ENCODE measurements at regions not wholly inside any gene's neighbourhood (a gene's known extent, or its start where the extent isn't known, plus 50 kb on each side); places are given as distances from the start of the nearest gene placed in this dataset.

GRCh38 chr4:112927544-112927943, 121.9 kb upstream of the ANK2 start:
- no TSS peak for BruUV-seq (replicated peaks)
- POLR2A ChIA-PET: no interaction called here

GRCh38 chr4:112931001-112931400, 118.5 kb upstream of the ANK2 start:
- Histone ChIP-seq H3K36me3 (ENCODE audit: control insufficient read depth, insufficient read depth, low read length) (no peaks in the 10 kb centered on the region), H3K4me1 (no peaks in the 10 kb centered on the region), H3K4me3 (ENCODE audit: low read depth, low read length) (no peak overlapping the region), H3K9me3 (no peaks in the 10 kb centered on the region), H3K27me3 (replicated peaks; ENCODE audit: control insufficient read depth, insufficient read depth, low read length) (no peaks in the 10 kb centered on the region)
- ChIA-PET CTCF (interaction anchor here (0.6 to 0.7 kb wide), 2 partner anchors 76 to 463 kb away, joined by 3 read pairs; no protein-coding TSS in a partner anchor), POLR2A (no interaction called here)
- Mint-ChIP-seq H3K27me3 (ENCODE audit: insufficient read depth, unreplicated experiment) (no peaks in the 10 kb centered on the region), H3K27ac (ENCODE audit: unreplicated experiment) (no peak overlapping the region), H3K36me3 (ENCODE audit: insufficient read depth, unreplicated experiment) (no peaks in the 10 kb centered on the region), H3K9me3 (ENCODE audit: unreplicated experiment) (no peaks in the 10 kb centered on the region), H3K4me3 (ENCODE audit: unreplicated experiment) (no peak overlapping the region), H3K4me1 (ENCODE audit: low read depth, unreplicated experiment) (no peaks in the 10 kb centered on the region)
- no peak for TF ChIP-seq CTCF (IDR thresholded peaks at IDR 0.05; ENCODE audit: insufficient read depth in 1 of 2, low read depth in 1 of 2, low read length in 1 of 2, severe bottlenecking in 1 of 2, unreplicated experiment in 1 of 2)
- no TSS peak for BruUV-seq (replicated peaks)
- intact Hi-C loops (cut with micrococcal nuclease; ENCODE audit: unreplicated experiment): no loop called here
- no peak for DNase-seq

More at GRCh38 chr4:112927544-112927943, 121.9 kb upstream of the ANK2 start:
- no peaks in the 10 kb centered on the region for H3K9me3 Mint-ChIP-seq (ENCODE audit: unreplicated experiment)
- no peak overlapping the region for H3K27ac Mint-ChIP-seq (ENCODE audit: unreplicated experiment)
- peak in 1 of 2 experiments; percentile 8 for DNase-seq
- H3K36me3 Mint-ChIP-seq (ENCODE audit: insufficient read depth, unreplicated experiment): no peaks in the 10 kb centered on the region
- Histone ChIP-seq H3K4me1 (no peaks in the 10 kb centered on the region), H3K4me3 (ENCODE audit: low read depth, low read length) (no peak overlapping the region), H3K9me3 (no peaks in the 10 kb centered on the region), H3K36me3 (ENCODE audit: control insufficient read depth, insufficient read depth, low read length) (no peaks in the 10 kb centered on the region), H3K27me3 (replicated peaks; ENCODE audit: control insufficient read depth, insufficient read depth, low read length) (no peaks in the 10 kb centered on the region)
- no peaks in the 10 kb centered on the region for H3K27me3 Mint-ChIP-seq (ENCODE audit: insufficient read depth, unreplicated experiment)
- H3K4me1 Mint-ChIP-seq (ENCODE audit: low read depth, unreplicated experiment): no peaks in the 10 kb centered on the region
- CTCF ChIA-PET: no interaction called here
- TF ChIP-seq CTCF (IDR thresholded peaks at IDR 0.05; ENCODE audit: insufficient read depth in 1 of 2, low read depth in 1 of 2, low read length in 1 of 2, severe bottlenecking in 1 of 2, unreplicated experiment in 1 of 2): no peak
- intact Hi-C loops (cut with micrococcal nuclease; ENCODE audit: unreplicated experiment): no loop called here
- no peak overlapping the region for H3K4me3 Mint-ChIP-seq (ENCODE audit: unreplicated experiment)

GRCh38 chr4:112933790-112934189, 115.7 kb upstream of the ANK2 start:
- no peak for DNase-seq
- intact Hi-C loops (cut with micrococcal nuclease; ENCODE audit: unreplicated experiment): no loop called here
- Mint-ChIP-seq H3K4me1 (ENCODE audit: low read depth, unreplicated experiment) (no peaks in the 10 kb centered on the region), H3K9me3 (ENCODE audit: unreplicated experiment) (no peaks in the 10 kb centered on the region), H3K27me3 (ENCODE audit: insufficient read depth, unreplicated experiment) (no peaks in the 10 kb centered on the region), H3K36me3 (ENCODE audit: insufficient read depth, unreplicated experiment) (no peaks in the 10 kb centered on the region), H3K4me3 (ENCODE audit: unreplicated experiment) (no peak overlapping the region), H3K27ac (ENCODE audit: unreplicated experiment) (no peak overlapping the region)
- Histone ChIP-seq H3K27me3 (replicated peaks; ENCODE audit: control insufficient read depth, insufficient read depth, low read length) (no peaks in the 10 kb centered on the region), H3K4me3 (ENCODE audit: low read depth, low read length) (no peak overlapping the region), H3K9me3 (no peaks in the 10 kb centered on the region), H3K36me3 (ENCODE audit: control insufficient read depth, insufficient read depth, low read length) (no peaks in the 10 kb centered on the region), H3K4me1 (peaks cover 8% of the 10 kb centered on the region)
- POLR2A ChIA-PET: no interaction called here
- no TSS peak for BruUV-seq (replicated peaks)
- TF ChIP-seq CTCF (IDR thresholded peaks at IDR 0.05; ENCODE audit: insufficient read depth in 1 of 2, low read depth in 1 of 2, low read length in 1 of 2, severe bottlenecking in 1 of 2, unreplicated experiment in 1 of 2): no peak
- CTCF ChIA-PET: no interaction called here
